Effector CD8-positive, alpha-beta T cell (primary cell): ENCODE measurements at regions not wholly inside any gene's neighbourhood (a gene's known extent, or its start where the extent isn't known, plus 50 kb on each side); places are given as distances from the start of the nearest gene placed in this dataset.
"Not testable (repeated sequence)": the region's sequence is repeated elsewhere in the genome, so short reads cannot be mapped to it uniquely, and the experiment has no call there.

Experiments used
- DNase-seq: peaks from one replicate; lab custom pipeline; 2025; lab: John Stamatoyannopoulos, UW

- DNase-seq: not testable (repeated sequence)
Observed at GRCh38 chr7:79625921-79626320, 172.5 kb upstream of the MAGI2 start.

GRCh38 chr7:79624336-79624735 is 170.9 kb upstream of the MAGI2 start:
- DNase-seq: no peak

GRCh38 chr7:79622781-79623180 is 169.3 kb upstream of the MAGI2 start:
- DNase-seq: no peak

- DNase-seq: no peak
Observed at GRCh38 chr7:79620291-79620690, 166.8 kb upstream of the MAGI2 start.

GRCh38 chr7:79619216-79619615 is 165.7 kb upstream of the MAGI2 start:
- no peak for DNase-seq

- no peak for DNase-seq
Observed at GRCh38 chr7:79615871-79616640, 162.6 kb upstream of the MAGI2 start.

- no peak for DNase-seq
Observed at GRCh38 chr7:79615466-79615865, 162.0 kb upstream of the MAGI2 start.

GRCh38 chr7:79612903-79613302 is 159.4 kb upstream of the MAGI2 start:
- no peak for DNase-seq

GRCh38 chr7:79612022-79612421 is 158.6 kb upstream of the MAGI2 start:
- DNase-seq: no peak

- DNase-seq: no peak
Observed at GRCh38 chr7:79610748-79611304, 157.4 kb upstream of the MAGI2 start.

- DNase-seq: no peak
Observed at GRCh38 chr7:79610313-79610712, 156.8 kb upstream of the MAGI2 start.

- DNase-seq: no peak
Observed at GRCh38 chr7:79608005-79608404, 154.5 kb upstream of the MAGI2 start.

GRCh38 chr7:79604841-79605240 is 151.4 kb upstream of the MAGI2 start:
- no peak for DNase-seq

- DNase-seq: no peak
Observed at GRCh38 chr7:79598351-79598750, 144.9 kb upstream of the MAGI2 start.

- not testable (repeated sequence) for DNase-seq
Observed at GRCh38 chr7:79594671-79595070, 141.2 kb upstream of the MAGI2 start.

GRCh38 chr7:79593866-79594301 is 140.4 kb upstream of the MAGI2 start:
- no peak for DNase-seq

GRCh38 chr7:79590916-79591623 is 137.6 kb upstream of the MAGI2 start:
- DNase-seq: no peak

- no peak for DNase-seq
Observed at GRCh38 chr7:79590391-79590790, 136.9 kb upstream of the MAGI2 start.

GRCh38 chr7:79570903-79571302 is 117.4 kb upstream of the MAGI2 start:
- DNase-seq: no peak

GRCh38 chr7:79563821-79564522 is 110.5 kb upstream of the MAGI2 start:
- DNase-seq: no peak

GRCh38 chr7:79555571-79555970 is 102.1 kb upstream of the MAGI2 start:
- no peak for DNase-seq

- no peak for DNase-seq
Observed at GRCh38 chr7:79553811-79554555, 100.5 kb upstream of the MAGI2 start.
